Upper lobe of left lung (tissue), 6 donors: ENCODE measurements at regions not wholly inside any gene's neighbourhood (a gene's known extent, or its start where the extent isn't known, plus 50 kb on each side); places are given as distances from the start of the nearest gene placed in this dataset.
A peak's percentile ranks its signal among the peaks of the same experiment; 100 is the strongest.
"Not testable (repeated sequence)": the region's sequence is repeated elsewhere in the genome, so short reads cannot be mapped to it uniquely, and the experiment has no call there.

Source experiments
- ATAC-seq, 2 donors: fragments of 200-7000 bp; cut with Tn5 transposase; one replicate each; pipeline ENCODE4 v1.9.1; 2022; ENCODE audit warnings: mild to moderate bottlenecking in 2 of 2, moderate library complexity in 2 of 2; ENCODE audit not compliant: low FRiP score in 2 of 2
- DNase-seq, 2 donors: peaks; one replicate each; pipeline ENCODE4 v3.0.0-alpha.2; 2019 to 2020
- H3K27ac ChIP-seq, 4 donors: fragments of 200-600 bp; sonication (generic); one replicate each; pipeline ENCODE4 v1.5.1; 2016 to 2019
- H3K27me3 ChIP-seq, 4 donors: fragments of 200-600 bp; sonication (generic); one replicate each; pipeline ENCODE4 v1.5.1; 2017 to 2019
- H3K36me3 ChIP-seq, 4 donors: fragments of 200-600 bp; sonication (generic); one replicate each; pipeline ENCODE4 v1.5.1; 2016 to 2019
- H3K4me1 ChIP-seq, 4 donors: fragments of 200-600 bp; sonication (generic); one replicate each; pipeline ENCODE4 v1.5.1; 2018 to 2019
- H3K4me3 ChIP-seq, 4 donors: fragments of 200-600 bp; sonication (generic); one replicate each; pipeline ENCODE4 v1.5.1; 2017 to 2019; ENCODE audit warnings: mild to moderate bottlenecking in 2 of 4, moderate library complexity in 1 of 4
- H3K9me3 ChIP-seq, 4 donors: fragments of 200-600 bp; sonication (generic); one replicate each; pipeline ENCODE4 v1.5.1; 2018 to 2019
- EP300 ChIP-seq, 4 donors: sonication (generic); formaldehyde crosslinking; IDR thresholded peaks; one replicate each; pipeline ENCODE4 v1.5.1; 2017; ENCODE audit warnings: antibody characterized with exemption in 4 of 4, control low read depth in 2 of 4
- POLR2A ChIP-seq, 4 donors: fragments of 450-650 bp; IDR thresholded peaks; one replicate each; pipeline ENCODE4 v1.5.1; 2016 to 2017; ENCODE audit warnings: antibody characterized with exemption in 4 of 4, mild to moderate bottlenecking in 2 of 4
- POLR2AphosphoS5 ChIP-seq, 2 donors: sonication (generic); formaldehyde crosslinking; IDR thresholded peaks; one replicate each; pipeline ENCODE4 v1.5.1; 2017; ENCODE audit warnings: antibody characterized with exemption in 2 of 2
- WGBS, 2 donors: methylation state at CpG; one replicate each; pipeline ENCODE4 v1.1.5; 2017 to 2018; 5-methylcytosine and 5-hydroxymethylcytosine counted together
- TF ChIP-seq, protein P1 (sequence below), 6 experiments: fragments of 450-650 bp in 4 of 6; fragments of 200-600 bp in 2 of 6; sonication (generic) in 2 of 6; IDR thresholded peaks; one replicate each; pipeline ENCODE4 v1.5.1; 2016 to 2019; ENCODE audit warnings: antibody characterized with exemption in 6 of 6
- donor health status: DM: no; HTN: no; CAD: no; lungs with moderate emphysema.
- donor health status: DM: no; HTN: yes; CAD: no; lungs with severe emphysema.

DNA sequence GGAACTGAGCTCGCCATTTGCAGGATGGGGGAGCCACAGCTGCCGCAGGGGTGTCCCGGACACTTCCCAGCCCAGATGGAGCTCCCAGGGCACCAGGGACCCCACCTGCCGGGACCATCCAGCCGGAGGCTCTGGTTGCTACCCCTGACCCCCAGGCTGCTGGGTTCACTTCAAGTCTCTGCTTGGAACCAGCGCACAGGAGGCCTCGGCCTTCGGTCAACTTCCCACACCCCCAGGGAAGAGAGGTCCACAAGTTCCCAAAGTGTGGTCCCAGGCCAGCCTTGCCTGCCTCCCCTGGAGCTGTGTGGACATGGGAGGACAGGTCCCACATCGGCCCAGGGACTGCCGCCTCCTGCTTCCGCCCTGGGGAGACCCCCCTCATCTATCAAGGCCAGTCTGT lies 117.0 kb downstream of the TEX29 start:
- Histone ChIP-seq H3K27me3 (no peaks in the 10 kb centered on the region), H3K4me3 (no peak overlapping the region), H3K27ac (no peak overlapping the region), H3K36me3 (no peaks in the 10 kb centered on the region), H3K4me1 (no peaks in the 10 kb centered on the region), H3K9me3 (no peaks in the 10 kb centered on the region)
- no peak for TF ChIP-seq POLR2A (IDR thresholded peaks at IDR 0.05)
- TF ChIP-seq POLR2AphosphoS5 (IDR thresholded peaks at IDR 0.05): no peak
- TF ChIP-seq EP300 (IDR thresholded peaks at IDR 0.05): no peak
- TF ChIP-seq, protein P1, sequence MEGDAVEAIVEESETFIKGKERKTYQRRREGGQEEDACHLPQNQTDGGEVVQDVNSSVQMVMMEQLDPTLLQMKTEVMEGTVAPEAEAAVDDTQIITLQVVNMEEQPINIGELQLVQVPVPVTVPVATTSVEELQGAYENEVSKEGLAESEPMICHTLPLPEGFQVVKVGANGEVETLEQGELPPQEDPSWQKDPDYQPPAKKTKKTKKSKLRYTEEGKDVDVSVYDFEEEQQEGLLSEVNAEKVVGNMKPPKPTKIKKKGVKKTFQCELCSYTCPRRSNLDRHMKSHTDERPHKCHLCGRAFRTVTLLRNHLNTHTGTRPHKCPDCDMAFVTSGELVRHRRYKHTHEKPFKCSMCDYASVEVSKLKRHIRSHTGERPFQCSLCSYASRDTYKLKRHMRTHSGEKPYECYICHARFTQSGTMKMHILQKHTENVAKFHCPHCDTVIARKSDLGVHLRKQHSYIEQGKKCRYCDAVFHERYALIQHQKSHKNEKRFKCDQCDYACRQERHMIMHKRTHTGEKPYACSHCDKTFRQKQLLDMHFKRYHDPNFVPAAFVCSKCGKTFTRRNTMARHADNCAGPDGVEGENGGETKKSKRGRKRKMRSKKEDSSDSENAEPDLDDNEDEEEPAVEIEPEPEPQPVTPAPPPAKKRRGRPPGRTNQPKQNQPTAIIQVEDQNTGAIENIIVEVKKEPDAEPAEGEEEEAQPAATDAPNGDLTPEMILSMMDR (IDR thresholded peaks at IDR 0.05): no peak
- peak in 1 of 2 donors; percentile 11 for ATAC-seq
- 84 to 100% methylated on average over 1 to 10 of the region's 11 CpGs for WGBS, 2 donors
- no peak for DNase-seq

DNA sequence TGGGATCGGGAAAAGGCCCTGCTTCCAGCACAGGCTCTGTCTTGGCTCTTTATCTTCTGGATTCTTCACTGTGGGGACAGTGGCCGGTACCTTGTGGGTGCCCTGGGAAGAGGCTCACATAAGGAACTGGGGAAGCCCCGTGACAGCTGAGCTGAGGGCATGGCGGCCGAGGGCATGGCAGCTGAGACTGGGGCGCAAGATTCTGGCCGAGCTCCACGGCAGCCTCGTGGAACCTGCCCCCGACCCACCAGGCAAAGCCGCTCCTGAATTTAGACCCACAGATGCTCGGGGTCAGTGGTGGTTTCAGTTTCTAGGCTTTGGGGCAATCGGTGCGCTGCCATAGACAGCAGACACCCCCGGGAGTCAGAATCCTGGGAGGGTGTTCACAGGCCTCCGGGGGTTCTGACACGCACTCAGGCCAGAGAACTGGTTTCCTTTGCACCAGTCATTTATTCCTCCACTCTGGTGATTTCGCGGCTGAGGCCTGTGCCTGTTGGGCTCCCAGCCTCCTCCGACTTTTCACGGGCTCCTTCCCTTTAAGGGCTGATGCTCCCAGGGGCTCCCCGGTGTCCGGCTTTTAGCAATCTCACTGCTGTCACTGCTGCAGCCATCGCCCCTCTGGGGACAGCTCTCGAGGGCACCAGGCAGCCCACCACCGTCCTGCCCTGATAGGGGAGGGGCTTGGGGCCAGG lies 117.6 kb downstream of the TEX29 start:
- 87 to 89% methylated on average over 8 to 26 of the region's 26 CpGs for WGBS, 2 donors
- H3K4me1 ChIP-seq: no peaks in the 10 kb centered on the region
- no peak for DNase-seq
- H3K36me3 ChIP-seq: no peaks in the 10 kb centered on the region
- no peak overlapping the region for H3K27ac ChIP-seq
- H3K9me3 ChIP-seq: no peaks in the 10 kb centered on the region
- no peak overlapping the region for H3K4me3 ChIP-seq
- TF ChIP-seq, protein P1 (IDR thresholded peaks at IDR 0.05): no peak
- no peak for TF ChIP-seq EP300 (IDR thresholded peaks at IDR 0.05)
- TF ChIP-seq POLR2A (IDR thresholded peaks at IDR 0.05): no peak
- TF ChIP-seq POLR2AphosphoS5 (IDR thresholded peaks at IDR 0.05): no peak
- no peaks in the 10 kb centered on the region for H3K27me3 ChIP-seq
- ATAC-seq: no peak

DNA sequence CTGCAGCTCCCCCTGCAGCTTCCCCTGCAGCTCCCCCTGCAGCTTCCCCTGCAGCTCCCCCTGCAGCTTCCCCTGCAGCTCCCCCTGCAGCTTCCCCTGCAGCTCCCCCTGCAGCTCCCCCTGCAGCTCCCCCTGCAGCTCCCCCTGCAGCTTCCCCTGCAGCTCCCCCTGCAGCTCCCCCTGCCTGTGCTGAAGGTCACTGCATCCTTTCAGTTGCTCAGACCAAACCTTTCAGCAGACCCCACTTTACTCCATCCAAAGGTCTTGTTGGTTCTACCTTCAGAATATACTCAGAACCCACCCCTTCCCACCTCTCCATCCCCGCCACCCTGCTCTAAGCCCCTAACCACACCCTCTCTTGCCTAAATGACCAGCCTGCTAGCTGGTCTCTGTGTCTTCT lies 120.0 kb downstream of the TEX29 start:
- H3K27ac ChIP-seq, H3K9me3 ChIP-seq, ATAC-seq, H3K27me3 ChIP-seq, DNase-seq, H3K4me1 ChIP-seq, H3K36me3 ChIP-seq, H3K4me3 ChIP-seq: not testable (repeated sequence)
- 60% methylated on average over 1 of the region's 1 CpG for WGBS, 2 donors

DNA sequence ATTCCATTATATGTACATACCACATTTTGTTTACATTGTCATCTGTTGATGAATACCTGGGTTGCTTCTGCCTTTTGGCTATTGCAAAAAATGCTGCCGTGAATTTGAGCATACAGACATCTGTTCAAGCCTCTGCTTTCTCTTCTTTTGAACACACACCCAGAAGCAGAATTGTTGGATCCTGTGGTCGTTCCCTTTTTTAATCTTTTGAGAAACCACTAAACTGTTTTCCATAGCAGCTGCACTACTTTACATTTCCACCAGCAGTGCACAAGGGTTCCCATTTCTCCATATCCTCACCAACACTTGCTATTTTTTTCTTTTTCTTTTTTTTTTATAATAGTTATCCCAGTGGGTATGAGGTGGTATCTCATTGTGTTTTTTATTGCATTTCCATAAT lies 123.5 kb downstream of the TEX29 start:
- TF ChIP-seq, protein P1 (IDR thresholded peaks at IDR 0.05): no peak
- TF ChIP-seq EP300 (IDR thresholded peaks at IDR 0.05) (no peak), POLR2A (IDR thresholded peaks at IDR 0.05) (no peak), POLR2AphosphoS5 (IDR thresholded peaks at IDR 0.05) (no peak)
- 82 to 83% methylated on average over 2 of the region's 2 CpGs for WGBS, 2 donors

DNA sequence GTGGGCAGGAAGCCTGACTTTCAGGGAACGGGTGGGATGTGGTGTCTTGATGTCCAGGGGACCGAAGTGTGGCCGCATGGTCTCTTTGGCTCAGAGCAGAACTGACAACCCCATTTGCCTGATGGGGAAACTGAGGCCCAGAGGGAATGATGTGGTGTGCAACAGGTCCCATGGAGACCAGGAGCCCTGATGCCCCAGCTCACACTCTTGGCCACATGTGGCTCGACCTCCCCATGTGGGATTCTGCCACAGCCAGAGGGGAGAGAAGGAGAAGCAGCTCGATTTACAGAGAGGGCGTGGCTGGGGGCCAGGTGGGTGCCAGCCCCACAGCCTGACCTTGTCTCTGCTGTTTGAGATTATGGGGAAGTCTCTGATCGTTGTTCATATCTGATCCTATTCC lies 128.1 kb downstream of the TEX29 start:
- no peak for ATAC-seq
- 68 to 74% methylated on average over 7 of the region's 7 CpGs for WGBS, 2 donors
- peaks cover 2 to 12% (median 7%) of the 10 kb centered on the region in 4 donors for H3K9me3 ChIP-seq

More for the DNA sequence above, 123.5 kb downstream of the TEX29 start:
- no peaks in the 10 kb centered on the region for H3K27me3 ChIP-seq
- H3K9me3 ChIP-seq: peaks cover 0 to 12% (median 7%) of the 10 kb centered on the region in 4 donors
- ATAC-seq: no peak
- no peak overlapping the region for H3K27ac ChIP-seq
- H3K4me1 ChIP-seq: no peaks in the 10 kb centered on the region
- no peaks in the 10 kb centered on the region for H3K36me3 ChIP-seq
- no peak for DNase-seq
- no peak overlapping the region for H3K4me3 ChIP-seq

More for the DNA sequence above, 128.1 kb downstream of the TEX29 start:
- no peak for DNase-seq
- H3K27ac ChIP-seq: no peak overlapping the region
- no peaks in the 10 kb centered on the region for H3K27me3 ChIP-seq
- TF ChIP-seq, protein P1 (IDR thresholded peaks at IDR 0.05): no peak
- TF ChIP-seq EP300 (IDR thresholded peaks at IDR 0.05): no peak
- no peak for TF ChIP-seq POLR2AphosphoS5 (IDR thresholded peaks at IDR 0.05)
- TF ChIP-seq POLR2A (IDR thresholded peaks at IDR 0.05): no peak
- no peaks in the 10 kb centered on the region for H3K36me3 ChIP-seq
- no peaks in the 10 kb centered on the region for H3K4me1 ChIP-seq
- no peak overlapping the region for H3K4me3 ChIP-seq
